ENCODE measurements at regions not wholly inside any gene's neighbourhood (a gene's known extent, or its start where the extent isn't known, plus 50 kb on each side); places are given as distances from the start of the nearest gene placed in this dataset.

GRCh38 chr2:59703796-59704195 is 849.7 kb downstream of the BCL11A start:
- CTCF ChIA-PET (ENCODE audit: partially characterized antibody) = no interaction called here
- Histone ChIP-seq H3K9me3 (ENCODE audit: insufficient read depth in 2 of 2, low read depth in 1 of 2, low read length in 1 of 2) (no peaks in the 10 kb centered on the region), H3K23me2 (ENCODE audit: low read depth, low read length) (no peaks in the 10 kb centered on the region), H3K18ac (ENCODE audit: extremely low read depth, low read length) (no peak overlapping the region), H3K27me3 (replicated peaks in 1 of 4; ENCODE audit: control insufficient read depth in 3 of 4, extremely low read depth in 1 of 4, insufficient read depth in 3 of 4, low read length in 3 of 4) (no peaks in the 10 kb centered on the region), H3K9ac (replicated peaks in 1 of 4; ENCODE audit: extremely low read depth in 1 of 4, low read depth in 3 of 4, low read length in 3 of 4) (no peak overlapping the region), H4K8ac (ENCODE audit: extremely low read depth, insufficient read depth, low read length) (no peak overlapping the region), H3K4me2 (ENCODE audit: insufficient read depth in 1 of 2, low read depth in 2 of 2, low read length in 2 of 2) (no peak overlapping the region), H3K36me3 (ENCODE audit: control insufficient read depth in 2 of 4, insufficient read depth in 4 of 4, low read length in 3 of 4) (no peaks in the 10 kb centered on the region), H4K91ac (replicated peaks; ENCODE audit: insufficient read length, low read length) (no peak overlapping the region), H2BK12ac (ENCODE audit: low read depth, low read length) (no peak overlapping the region), H2AFZ (ENCODE audit: low read length) (no peak overlapping the region), H3K4ac (replicated peaks; ENCODE audit: insufficient read length, low read depth, low read length) (no peak overlapping the region), H3K79me2 (ENCODE audit: control insufficient read depth in 1 of 2, insufficient read depth in 2 of 2, low read length in 2 of 2) (no peaks in the 10 kb centered on the region), H2BK5ac (ENCODE audit: low read depth, low read length) (no peak overlapping the region), H4K5ac (ENCODE audit: insufficient read length, low read depth, low read length) (no peak overlapping the region), H3K14ac (ENCODE audit: insufficient read length) (no peak overlapping the region), H3K56ac (replicated peaks; ENCODE audit: insufficient read length, low read depth, low read length) (no peak overlapping the region), H3K4me3 (ENCODE audit: extremely low read depth in 1 of 4, insufficient read depth in 2 of 4, low read depth in 3 of 4, low read length in 4 of 4) (no peak overlapping the region), H2BK20ac (ENCODE audit: low read length) (no peak overlapping the region), H2BK15ac (ENCODE audit: low read length) (no peak overlapping the region), H3K23ac (ENCODE audit: insufficient read length) (no peak overlapping the region), H3K79me1 (ENCODE audit: low read depth, low read length) (no peaks in the 10 kb centered on the region), H2AK5ac (ENCODE audit: low read depth, low read length) (no peak overlapping the region), H4K20me1 (replicated peaks in 1 of 2; ENCODE audit: control insufficient read depth in 1 of 2, insufficient read depth in 2 of 2, low read length in 2 of 2) (no peaks in the 10 kb centered on the region), H2BK120ac (replicated peaks; ENCODE audit: low read depth, low read length) (no peak overlapping the region), H3K27ac (ENCODE audit: low read depth, low read length) (no peak overlapping the region), H3K4me1 (replicated peaks in 1 of 4; ENCODE audit: control insufficient read depth in 3 of 4, insufficient read depth in 4 of 4, low read length in 3 of 4) (no peaks in the 10 kb centered on the region)
- POLR2A ChIA-PET (ENCODE audit: partially characterized antibody) = no interaction called here
- FAIRE-seq = no peak
- DNase-seq (ENCODE audit: low read depth in 1 of 2, low spot score in 2 of 2) = no peak
- 55% methylated on average over 1 of the region's 1 CpG; no CpG with 5 or more reads in 1 of the 2 experiments for WGBS, 2 experiments (ENCODE audit: extremely low coverage in 1 of 2, insufficient coverage in 1 of 2, insufficient read length in 1 of 2, insufficient replicate concordance in 2 of 2, low coverage in 1 of 2, low lambda C conversion rate in 2 of 2, missing lambda C conversion rate in 1 of 2)
- TF ChIP-seq ATF2 (IDR thresholded peaks at IDR 0.05; ENCODE audit: low read length) (no peak), TBP (IDR thresholded peaks at IDR 0.05; ENCODE audit: low read depth, low read length) (no peak), SUZ12 (IDR thresholded peaks at IDR 0.05; ENCODE audit: low read length) (no peak), CEBPB (IDR thresholded peaks at IDR 0.05; ENCODE audit: low read depth, low read length) (no peak)
